ENCODE measurements at regions not wholly inside any gene's neighbourhood (a gene's known extent, or its start where the extent isn't known, plus 50 kb on each side); places are given as distances from the start of the nearest gene placed in this dataset.

DNA sequence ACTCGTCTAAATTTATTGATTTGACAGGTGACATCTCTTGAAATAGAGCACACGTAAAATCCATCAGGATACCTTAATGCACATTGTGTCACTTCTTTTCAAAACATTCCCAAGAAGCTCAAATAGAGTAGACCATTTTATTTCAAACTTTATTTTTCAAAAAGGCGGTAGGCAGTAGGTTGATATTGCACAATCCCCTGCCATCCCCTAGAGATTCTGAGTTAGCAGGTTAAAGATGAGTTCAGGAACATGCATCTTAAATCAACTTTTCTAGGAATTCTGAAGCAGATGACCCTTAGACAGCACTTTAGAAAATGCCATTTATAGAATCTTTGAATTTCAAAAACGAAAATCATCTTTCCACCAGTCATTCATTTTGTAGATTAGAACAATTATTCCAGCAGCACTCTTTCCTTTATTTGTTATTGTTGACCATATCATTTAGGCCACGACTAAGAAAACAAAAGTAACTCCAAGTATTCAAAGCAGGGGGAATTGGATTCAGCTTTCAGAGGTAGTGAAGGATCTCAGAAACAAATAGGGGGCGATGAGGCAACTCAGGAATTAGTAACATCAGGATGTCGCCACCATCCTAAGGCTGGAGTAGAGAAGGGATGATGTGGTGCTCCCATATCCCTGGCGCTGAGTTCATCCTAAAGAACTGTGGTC lies 198.2 kb upstream of the MCTP2 start:
- no peak overlapping the region for H3K4me2 ChIP-seq (ENCODE audit: low read length)
- no peaks in the 10 kb centered on the region for H3K4me1 ChIP-seq (ENCODE audit: control insufficient read depth in 1 of 2, insufficient read depth in 2 of 2, low read length in 2 of 2)
- no peak overlapping the region for H3K23ac ChIP-seq (ENCODE audit: low read length)
- H2BK5ac ChIP-seq (ENCODE audit: low read depth, low read length, poor library complexity) = no peak overlapping the region
- H3K79me1 ChIP-seq (ENCODE audit: low read length) = no peaks in the 10 kb centered on the region
- WGBS (ENCODE audit: extremely low coverage, insufficient coverage, insufficient read length) = no CpG with 5 or more reads among the region's 8 CpGs
- no peak overlapping the region for H4K91ac ChIP-seq (ENCODE audit: low read depth, low read length)
- H4K8ac ChIP-seq (ENCODE audit: low read depth, low read length) = no peak overlapping the region
- H2BK120ac ChIP-seq (ENCODE audit: insufficient read depth, low read length, poor library complexity) = no peak overlapping the region
- no peak overlapping the region for H3K27ac ChIP-seq (ENCODE audit: low read depth, low read length)
- H3K79me2 ChIP-seq (ENCODE audit: control insufficient read depth, insufficient read depth, low read length, poor library complexity) = no peaks in the 10 kb centered on the region
- no peak overlapping the region for H2AFZ ChIP-seq (ENCODE audit: insufficient read depth, low read length, poor library complexity)
- H3K4me3 ChIP-seq (ENCODE audit: low read depth, low read length) = no peak overlapping the region
- no peaks in the 10 kb centered on the region for H3K27me3 ChIP-seq (ENCODE audit: insufficient read depth, low read length)
- DNase-seq = peak; percentile 59 to 81
- H3K4ac ChIP-seq (ENCODE audit: low read depth, low read length) = no peak overlapping the region
- H3K9me3 ChIP-seq (ENCODE audit: insufficient read depth, low read depth, low read length) = no peaks in the 10 kb centered on the region
- no peak overlapping the region for H2BK12ac ChIP-seq (ENCODE audit: low read length)
- no peak overlapping the region for H2AK5ac ChIP-seq (ENCODE audit: low read length)
- no peak overlapping the region for H3K9ac ChIP-seq (ENCODE audit: low read length)
- no peak overlapping the region for H3K14ac ChIP-seq (ENCODE audit: low read length)
- H3K36me3 ChIP-seq (ENCODE audit: control insufficient read depth in 1 of 2, insufficient read depth in 2 of 2, low read length in 2 of 2) = no peaks in the 10 kb centered on the region
- no peak overlapping the region for H3K18ac ChIP-seq (ENCODE audit: low read length)
- H4K12ac ChIP-seq (ENCODE audit: low read depth, low read length) = no peak overlapping the region

DNA sequence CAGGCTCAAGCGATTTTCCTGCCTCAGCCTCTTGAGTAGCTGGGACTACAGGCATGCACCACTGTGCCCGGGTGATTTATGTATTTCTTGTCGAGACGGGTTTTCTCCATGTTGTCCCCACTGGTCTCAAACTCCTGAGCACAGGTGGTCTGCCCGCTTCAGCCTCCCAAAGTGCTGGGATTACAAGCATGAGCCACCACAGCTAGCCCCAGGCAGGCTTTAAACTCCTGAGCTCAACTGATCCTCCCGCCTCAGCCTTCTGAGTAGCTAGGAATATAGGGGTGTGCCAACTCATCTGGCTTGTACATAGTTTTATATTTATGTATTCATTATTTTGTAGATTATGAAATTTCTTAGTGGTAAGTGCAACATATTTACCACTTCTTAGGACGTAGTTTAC lies 198.8 kb upstream of the MCTP2 start:
- H4K12ac ChIP-seq (ENCODE audit: low read depth, low read length) = no peak overlapping the region
- H2BK120ac ChIP-seq (ENCODE audit: insufficient read depth, low read length, poor library complexity) = peak overlapping the region; percentile 37
- no peaks in the 10 kb centered on the region for H3K27me3 ChIP-seq (ENCODE audit: insufficient read depth, low read length)
- no peak overlapping the region for H3K4me3 ChIP-seq (ENCODE audit: low read depth, low read length)
- no peak overlapping the region for H3K4me2 ChIP-seq (ENCODE audit: low read length)
- H3K4ac ChIP-seq (ENCODE audit: low read depth, low read length) = no peak overlapping the region
- H2AK5ac ChIP-seq (ENCODE audit: low read length) = no peak overlapping the region
- H2AFZ ChIP-seq (ENCODE audit: insufficient read depth, low read length, poor library complexity) = no peak overlapping the region
- H2BK5ac ChIP-seq (ENCODE audit: low read depth, low read length, poor library complexity) = no peak overlapping the region
- no peaks in the 10 kb centered on the region for H3K79me1 ChIP-seq (ENCODE audit: low read length)
- H3K36me3 ChIP-seq (ENCODE audit: control insufficient read depth in 1 of 2, insufficient read depth in 2 of 2, low read length in 2 of 2) = no peaks in the 10 kb centered on the region
- H3K79me2 ChIP-seq (ENCODE audit: control insufficient read depth, insufficient read depth, low read length, poor library complexity) = no peaks in the 10 kb centered on the region
- H3K18ac ChIP-seq (ENCODE audit: low read length) = no peak overlapping the region
- H3K4me1 ChIP-seq (ENCODE audit: control insufficient read depth in 1 of 2, insufficient read depth in 2 of 2, low read length in 2 of 2) = no peaks in the 10 kb centered on the region
- H3K9me3 ChIP-seq (ENCODE audit: insufficient read depth, low read depth, low read length) = no peaks in the 10 kb centered on the region
- H2BK12ac ChIP-seq (ENCODE audit: low read length) = no peak overlapping the region
- no peak overlapping the region for H3K23ac ChIP-seq (ENCODE audit: low read length)
- no peak overlapping the region for H4K91ac ChIP-seq (ENCODE audit: low read depth, low read length)
- H4K8ac ChIP-seq (ENCODE audit: low read depth, low read length) = no peak overlapping the region
- DNase-seq = peak; percentile 68 to 77
- WGBS (ENCODE audit: extremely low coverage, insufficient coverage, insufficient read length) = no CpG with 5 or more reads among the region's 7 CpGs
- H3K27ac ChIP-seq (ENCODE audit: low read depth, low read length) = no peak overlapping the region
- no peak overlapping the region for H3K9ac ChIP-seq (ENCODE audit: low read length)
- H3K14ac ChIP-seq (ENCODE audit: low read length) = no peak overlapping the region

DNA sequence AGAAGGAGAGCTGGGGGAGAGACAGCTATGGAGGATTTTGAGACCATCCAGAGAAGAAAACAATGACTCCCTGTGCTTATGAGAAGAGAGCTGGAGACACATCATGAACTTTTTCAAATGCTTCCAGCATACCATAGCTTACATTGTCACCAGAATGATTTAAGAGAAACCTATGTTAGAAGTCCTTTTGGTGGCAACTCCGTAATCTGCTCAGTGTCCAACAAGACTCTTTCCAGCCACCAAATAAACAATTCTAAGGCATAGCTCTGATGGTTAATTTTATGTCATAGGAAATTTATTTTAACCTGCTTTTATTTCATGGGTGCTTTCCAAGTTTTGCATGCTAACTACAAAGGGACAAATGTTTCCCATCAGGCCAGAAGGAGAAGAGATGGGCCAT lies 200.3 kb upstream of the MCTP2 start:
- no peak overlapping the region for H3K9ac ChIP-seq (ENCODE audit: low read length)
- no peak overlapping the region for H4K12ac ChIP-seq (ENCODE audit: low read depth, low read length)
- no peaks in the 10 kb centered on the region for H3K9me3 ChIP-seq (ENCODE audit: insufficient read depth, low read depth, low read length)
- H3K36me3 ChIP-seq (ENCODE audit: control insufficient read depth in 1 of 2, insufficient read depth in 2 of 2, low read length in 2 of 2) = no peaks in the 10 kb centered on the region
- H2BK5ac ChIP-seq (ENCODE audit: low read depth, low read length, poor library complexity) = no peak overlapping the region
- peak in 1 of 2 donors; percentile 47 for DNase-seq
- no peak overlapping the region for H3K14ac ChIP-seq (ENCODE audit: low read length)
- H3K27me3 ChIP-seq (ENCODE audit: insufficient read depth, low read length) = no peaks in the 10 kb centered on the region
- no peak overlapping the region for H3K4me3 ChIP-seq (ENCODE audit: low read depth, low read length)
- no peaks in the 10 kb centered on the region for H3K4me1 ChIP-seq (ENCODE audit: control insufficient read depth in 1 of 2, insufficient read depth in 2 of 2, low read length in 2 of 2)
- H3K4me2 ChIP-seq (ENCODE audit: low read length) = no peak overlapping the region
- no peak overlapping the region for H2AFZ ChIP-seq (ENCODE audit: insufficient read depth, low read length, poor library complexity)
- no peak overlapping the region for H2BK12ac ChIP-seq (ENCODE audit: low read length)
- H3K18ac ChIP-seq (ENCODE audit: low read length) = no peak overlapping the region
- H3K27ac ChIP-seq (ENCODE audit: low read depth, low read length) = no peak overlapping the region
- no peak overlapping the region for H4K8ac ChIP-seq (ENCODE audit: low read depth, low read length)
- no peak overlapping the region for H4K91ac ChIP-seq (ENCODE audit: low read depth, low read length)
- H2AK5ac ChIP-seq (ENCODE audit: low read length) = no peak overlapping the region
- no peak overlapping the region for H3K4ac ChIP-seq (ENCODE audit: low read depth, low read length)
- no peak overlapping the region for H2BK120ac ChIP-seq (ENCODE audit: insufficient read depth, low read length, poor library complexity)
- H3K79me1 ChIP-seq (ENCODE audit: low read length) = no peaks in the 10 kb centered on the region
- WGBS (ENCODE audit: extremely low coverage, insufficient coverage, insufficient read length) = no CpG with 5 or more reads among the region's 1 CpG
- H3K79me2 ChIP-seq (ENCODE audit: control insufficient read depth, insufficient read depth, low read length, poor library complexity) = no peaks in the 10 kb centered on the region
- no peak overlapping the region for H3K23ac ChIP-seq (ENCODE audit: low read length)

DNA sequence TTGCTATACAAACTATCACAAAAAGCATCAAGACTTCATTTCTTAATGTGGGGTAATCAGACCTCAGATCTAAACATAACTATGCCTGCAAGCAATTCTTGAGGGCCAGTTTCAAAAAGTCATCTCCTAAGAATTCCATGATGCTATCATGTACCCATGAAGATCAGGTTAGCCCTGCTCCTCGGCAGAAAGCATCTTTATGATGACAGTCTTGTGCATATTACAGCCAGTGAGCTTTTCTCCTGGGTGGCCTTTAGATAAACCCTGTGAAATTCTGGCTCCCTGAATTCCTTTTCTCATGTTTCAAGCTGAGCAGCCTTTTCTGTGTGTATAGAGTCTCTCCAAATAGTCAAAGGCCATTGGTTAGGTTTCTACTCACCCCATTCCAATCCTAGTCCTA lies 201.9 kb upstream of the MCTP2 start:
- Histone ChIP-seq H3K23ac (ENCODE audit: low read length) (no peak overlapping the region), H3K79me1 (ENCODE audit: low read length) (no peaks in the 10 kb centered on the region), H4K8ac (ENCODE audit: low read depth, low read length) (no peak overlapping the region), H3K4me1 (ENCODE audit: control insufficient read depth in 1 of 2, insufficient read depth in 2 of 2, low read length in 2 of 2) (no peaks in the 10 kb centered on the region), H3K27me3 (ENCODE audit: insufficient read depth, low read length) (no peaks in the 10 kb centered on the region), H2BK120ac (ENCODE audit: insufficient read depth, low read length, poor library complexity) (no peak overlapping the region), H3K14ac (ENCODE audit: low read length) (no peak overlapping the region), H3K4me3 (ENCODE audit: low read depth, low read length) (no peak overlapping the region), H3K9ac (ENCODE audit: low read length) (no peak overlapping the region), H2AK5ac (ENCODE audit: low read length) (no peak overlapping the region), H3K4ac (ENCODE audit: low read depth, low read length) (no peak overlapping the region), H3K79me2 (ENCODE audit: control insufficient read depth, insufficient read depth, low read length, poor library complexity) (no peaks in the 10 kb centered on the region), H3K18ac (ENCODE audit: low read length) (no peak overlapping the region), H2BK5ac (ENCODE audit: low read depth, low read length, poor library complexity) (no peak overlapping the region), H3K4me2 (ENCODE audit: low read length) (no peak overlapping the region), H4K91ac (ENCODE audit: low read depth, low read length) (no peak overlapping the region), H3K9me3 (ENCODE audit: insufficient read depth, low read depth, low read length) (no peaks in the 10 kb centered on the region), H2AFZ (ENCODE audit: insufficient read depth, low read length, poor library complexity) (no peak overlapping the region), H3K27ac (ENCODE audit: low read depth, low read length) (no peak overlapping the region), H3K36me3 (ENCODE audit: control insufficient read depth in 1 of 2, insufficient read depth in 2 of 2, low read length in 2 of 2) (no peaks in the 10 kb centered on the region), H4K12ac (ENCODE audit: low read depth, low read length) (no peak overlapping the region), H2BK12ac (ENCODE audit: low read length) (no peak overlapping the region)
- no CpG with 5 or more reads among the region's 1 CpG for WGBS (ENCODE audit: extremely low coverage, insufficient coverage, insufficient read length)
- peak; percentile 86 to 97 for DNase-seq

Measured in trophoblast cell (in vitro differentiated cells and primary cell).